ENCODE measurements at regions not wholly inside any gene's neighbourhood (a gene's known extent, or its start where the extent isn't known, plus 50 kb on each side); places are given as distances from the start of the nearest gene placed in this dataset.

- Histone ChIP-seq H3K4me3 (ENCODE audit: low read length in 2 of 2) (no peak overlapping the region), H3K27ac (ENCODE audit: low read depth in 1 of 2, low read length in 1 of 2) (no peak overlapping the region), H3K9me3 (ENCODE audit: control insufficient read depth in 2 of 2, insufficient read depth in 1 of 2, low read length in 1 of 2) (peaks cover 0 to 3% of the 10 kb centered on the region in 2 donors), H3K4me1 (ENCODE audit: control insufficient read depth in 2 of 2, insufficient read depth in 2 of 2, low read length in 2 of 2) (peaks cover 0 to 3% of the 10 kb centered on the region in 2 donors), H3K36me3 (ENCODE audit: control insufficient read depth in 2 of 2, insufficient read depth in 2 of 2, low read length in 1 of 2) (no peaks in the 10 kb centered on the region), H3K27me3 (ENCODE audit: control insufficient read depth in 2 of 2, insufficient read depth in 1 of 2, low read length in 1 of 2) (no peaks in the 10 kb centered on the region)
- 91% methylated on average over 7 of the region's 7 CpGs for WGBS
- DNase-seq (ENCODE audit: low read depth in 6 of 9, low spot score in 9 of 9) = no peak
Observed at GRCh38 chr2:111231532-111232252, 111.0 kb downstream of the BCL2L11 start.

DNA sequence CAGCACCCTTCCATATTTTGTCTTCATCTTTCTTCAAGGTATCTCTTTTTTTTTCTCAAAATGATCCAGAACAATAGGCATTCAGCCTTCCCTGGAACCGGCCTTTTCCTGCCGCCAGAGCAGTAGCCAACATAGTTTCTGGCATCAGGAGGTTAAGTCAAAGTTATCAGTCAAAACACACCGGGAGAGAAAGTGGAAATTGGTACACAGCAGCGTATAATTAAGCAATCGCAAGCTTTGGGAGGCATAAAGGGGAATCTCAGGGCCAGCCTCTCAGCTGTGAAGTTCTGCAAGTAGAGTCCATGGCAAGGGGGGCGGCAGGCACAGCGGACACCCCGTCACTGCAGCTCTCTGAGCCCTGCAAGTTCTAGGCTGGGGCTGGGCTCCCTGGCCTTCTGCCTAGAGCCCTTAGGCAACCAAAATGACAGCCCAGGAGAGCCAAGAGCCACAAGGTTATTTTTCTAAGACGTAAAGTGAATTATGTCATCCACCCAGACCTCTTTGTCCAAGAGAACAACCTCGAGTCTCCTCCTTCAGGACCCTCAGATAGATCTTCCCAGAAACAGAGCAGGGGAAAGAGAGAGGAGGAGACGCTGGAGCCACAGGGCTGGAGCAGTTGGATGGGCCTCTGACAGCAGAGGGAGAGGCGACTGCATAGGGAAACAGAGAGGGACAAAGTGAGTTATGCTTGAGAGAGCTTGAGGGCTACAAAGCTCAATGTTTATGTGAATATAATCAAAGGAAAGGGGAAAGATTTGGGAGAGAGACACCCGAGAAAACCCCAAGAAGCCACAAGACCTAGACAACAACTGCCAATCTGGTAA is 114.7 kb downstream of the BCL2L11 start:
- H3K27me3 ChIP-seq (ENCODE audit: control insufficient read depth in 2 of 2, insufficient read depth in 1 of 2, low read length in 1 of 2) = no peaks in the 10 kb centered on the region
- no peak overlapping the region for H3K27ac ChIP-seq (ENCODE audit: low read depth in 1 of 2, low read length in 1 of 2)
- no peaks in the 10 kb centered on the region for H3K9me3 ChIP-seq (ENCODE audit: control insufficient read depth in 2 of 2, insufficient read depth in 1 of 2, low read length in 1 of 2)
- no peak for DNase-seq (ENCODE audit: low read depth in 6 of 9, low spot score in 9 of 9)
- H3K36me3 ChIP-seq (ENCODE audit: control insufficient read depth in 2 of 2, insufficient read depth in 2 of 2, low read length in 1 of 2) = no peaks in the 10 kb centered on the region
- H3K4me3 ChIP-seq (ENCODE audit: low read length in 2 of 2) = no peak overlapping the region
- WGBS = 95% methylated on average over 13 of the region's 13 CpGs
- H3K4me1 ChIP-seq (ENCODE audit: control insufficient read depth in 2 of 2, insufficient read depth in 2 of 2, low read length in 2 of 2) = no peaks in the 10 kb centered on the region

DNA sequence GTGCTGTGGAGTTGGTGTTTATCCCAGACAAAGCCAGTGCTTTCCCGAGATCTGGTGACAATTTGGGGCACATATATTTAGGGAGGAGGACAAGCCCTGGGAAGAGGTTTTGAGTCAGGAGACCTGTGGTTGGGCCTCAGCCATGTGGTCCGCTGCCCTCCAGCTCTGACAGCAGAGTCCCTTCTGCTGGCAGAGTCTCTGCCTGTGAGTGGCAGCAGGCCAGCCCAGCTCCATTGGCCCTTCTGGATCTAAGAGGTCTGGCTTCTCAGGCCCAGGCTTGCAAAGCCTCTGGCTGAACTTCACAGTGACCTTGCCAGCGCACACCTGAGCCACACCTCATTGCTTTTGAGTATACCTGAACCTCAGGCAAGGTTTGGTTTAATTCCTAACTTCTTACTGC is 115.3 kb downstream of the BCL2L11 start:
- WGBS = 97% methylated on average over 3 of the region's 3 CpGs
- no peaks in the 10 kb centered on the region for H3K9me3 ChIP-seq (ENCODE audit: control insufficient read depth in 2 of 2, insufficient read depth in 1 of 2, low read length in 1 of 2)
- no peak overlapping the region for H3K27ac ChIP-seq (ENCODE audit: low read depth in 1 of 2, low read length in 1 of 2)
- H3K27me3 ChIP-seq (ENCODE audit: control insufficient read depth in 2 of 2, insufficient read depth in 1 of 2, low read length in 1 of 2) = no peaks in the 10 kb centered on the region
- no peak for DNase-seq (ENCODE audit: low read depth in 6 of 9, low spot score in 9 of 9)
- H3K36me3 ChIP-seq (ENCODE audit: control insufficient read depth in 2 of 2, insufficient read depth in 2 of 2, low read length in 1 of 2) = no peaks in the 10 kb centered on the region
- H3K4me3 ChIP-seq (ENCODE audit: low read length in 2 of 2) = no peak overlapping the region
- no peaks in the 10 kb centered on the region for H3K4me1 ChIP-seq (ENCODE audit: control insufficient read depth in 2 of 2, insufficient read depth in 2 of 2, low read length in 2 of 2)

- DNase-seq (ENCODE audit: low read depth in 6 of 9, low spot score in 9 of 9) = no peak
- H3K4me1 ChIP-seq (ENCODE audit: control insufficient read depth in 2 of 2, insufficient read depth in 2 of 2, low read length in 2 of 2) = no peaks in the 10 kb centered on the region
- H3K9me3 ChIP-seq (ENCODE audit: control insufficient read depth in 2 of 2, insufficient read depth in 1 of 2, low read length in 1 of 2) = no peaks in the 10 kb centered on the region
- no peaks in the 10 kb centered on the region for H3K27me3 ChIP-seq (ENCODE audit: control insufficient read depth in 2 of 2, insufficient read depth in 1 of 2, low read length in 1 of 2)
- no peak overlapping the region for H3K4me3 ChIP-seq (ENCODE audit: low read length in 2 of 2)
- 94% methylated on average over 2 of the region's 2 CpGs for WGBS
- H3K27ac ChIP-seq (ENCODE audit: low read depth in 1 of 2, low read length in 1 of 2) = no peak overlapping the region
- H3K36me3 ChIP-seq (ENCODE audit: control insufficient read depth in 2 of 2, insufficient read depth in 2 of 2, low read length in 1 of 2) = no peaks in the 10 kb centered on the region
Observed at GRCh38 chr2:111238296-111238695, 117.6 kb downstream of the BCL2L11 start.

- 99% methylated on average over 4 of the region's 4 CpGs for WGBS
- H3K4me3 ChIP-seq (ENCODE audit: low read length in 2 of 2) = no peak overlapping the region
- no peaks in the 10 kb centered on the region for H3K9me3 ChIP-seq (ENCODE audit: control insufficient read depth in 2 of 2, insufficient read depth in 1 of 2, low read length in 1 of 2)
- H3K27me3 ChIP-seq (ENCODE audit: control insufficient read depth in 2 of 2, insufficient read depth in 1 of 2, low read length in 1 of 2) = no peaks in the 10 kb centered on the region
- H3K36me3 ChIP-seq (ENCODE audit: control insufficient read depth in 2 of 2, insufficient read depth in 2 of 2, low read length in 1 of 2) = no peaks in the 10 kb centered on the region
- H3K4me1 ChIP-seq (ENCODE audit: control insufficient read depth in 2 of 2, insufficient read depth in 2 of 2, low read length in 2 of 2) = no peaks in the 10 kb centered on the region
- DNase-seq (ENCODE audit: low read depth in 6 of 9, low spot score in 9 of 9) = no peak
- no peak overlapping the region for H3K27ac ChIP-seq (ENCODE audit: low read depth in 1 of 2, low read length in 1 of 2)
Observed at GRCh38 chr2:111239107-111239506, 118.4 kb downstream of the BCL2L11 start.

DNA sequence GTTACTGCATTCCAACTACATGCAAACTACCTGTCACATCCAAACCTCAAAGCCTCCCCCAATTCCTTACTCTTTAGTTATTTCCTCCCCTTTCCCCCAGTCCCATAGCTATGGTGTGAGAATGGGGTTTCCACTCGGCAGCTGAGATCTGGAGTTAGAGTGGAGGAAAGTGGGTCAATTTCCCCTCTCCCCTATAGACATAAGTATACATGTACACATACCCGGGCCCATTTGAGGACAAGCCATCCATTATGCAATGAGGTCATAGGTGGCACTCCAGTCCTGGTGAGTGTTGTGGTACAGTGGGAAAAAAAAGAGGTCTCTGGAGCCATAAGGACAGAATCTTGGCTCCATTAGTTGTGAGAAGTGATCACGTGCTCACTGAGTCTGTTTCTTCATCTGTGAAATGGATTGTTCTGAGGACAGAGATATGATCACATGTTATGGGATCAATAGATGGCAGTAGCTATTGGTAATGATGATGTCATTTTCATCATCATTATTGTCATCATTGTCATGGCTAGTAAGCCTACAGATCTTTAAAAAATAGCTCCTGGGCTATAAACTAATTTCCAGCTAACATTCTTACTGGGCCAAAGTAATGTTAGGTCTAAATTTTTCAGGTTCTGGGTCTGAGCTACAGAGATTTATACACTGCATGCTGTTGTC is 119.0 kb downstream of the BCL2L11 start:
- WGBS = over 99% methylated on average over 3 of the region's 3 CpGs
- H3K36me3 ChIP-seq (ENCODE audit: control insufficient read depth in 2 of 2, insufficient read depth in 2 of 2, low read length in 1 of 2) = no peaks in the 10 kb centered on the region
- DNase-seq (ENCODE audit: low read depth in 6 of 9, low spot score in 9 of 9) = no peak
- no peak overlapping the region for H3K4me3 ChIP-seq (ENCODE audit: low read length in 2 of 2)
- no peak overlapping the region for H3K27ac ChIP-seq (ENCODE audit: low read depth in 1 of 2, low read length in 1 of 2)
- H3K4me1 ChIP-seq (ENCODE audit: control insufficient read depth in 2 of 2, insufficient read depth in 2 of 2, low read length in 2 of 2) = no peaks in the 10 kb centered on the region
- H3K9me3 ChIP-seq (ENCODE audit: control insufficient read depth in 2 of 2, insufficient read depth in 1 of 2, low read length in 1 of 2) = no peaks in the 10 kb centered on the region
- H3K27me3 ChIP-seq (ENCODE audit: control insufficient read depth in 2 of 2, insufficient read depth in 1 of 2, low read length in 1 of 2) = no peaks in the 10 kb centered on the region

DNA sequence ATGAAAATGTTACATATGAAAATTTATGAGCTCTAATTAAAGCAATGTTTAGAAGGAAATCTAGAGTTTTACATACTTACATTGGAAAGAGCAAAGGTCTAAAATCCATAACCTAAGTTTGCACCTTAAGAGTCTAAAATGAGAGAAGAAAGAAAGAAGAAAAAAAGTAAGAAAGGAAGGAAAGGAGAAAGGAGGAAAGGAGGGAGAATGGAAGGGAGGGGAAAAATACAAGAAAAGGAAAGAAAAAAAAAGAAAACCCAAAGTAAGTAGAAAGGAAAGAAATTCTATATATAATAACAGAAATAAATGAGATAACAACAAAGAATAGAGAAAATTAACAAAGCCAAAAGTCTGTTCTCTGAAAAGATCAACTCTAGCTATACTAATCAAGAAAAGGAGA is 122.6 kb downstream of the BCL2L11 start:
- Histone ChIP-seq H3K4me1 (ENCODE audit: control insufficient read depth in 2 of 2, insufficient read depth in 2 of 2, low read length in 2 of 2) (no peaks in the 10 kb centered on the region), H3K27me3 (ENCODE audit: control insufficient read depth in 2 of 2, insufficient read depth in 1 of 2, low read length in 1 of 2) (no peaks in the 10 kb centered on the region), H3K9me3 (ENCODE audit: control insufficient read depth in 2 of 2, insufficient read depth in 1 of 2, low read length in 1 of 2) (no peaks in the 10 kb centered on the region), H3K36me3 (ENCODE audit: control insufficient read depth in 2 of 2, insufficient read depth in 2 of 2, low read length in 1 of 2) (no peaks in the 10 kb centered on the region), H3K4me3 (ENCODE audit: low read length in 2 of 2) (no peak overlapping the region), H3K27ac (ENCODE audit: low read depth in 1 of 2, low read length in 1 of 2) (no peak overlapping the region)
- DNase-seq (ENCODE audit: low read depth in 6 of 9, low spot score in 9 of 9) = no peak

DNA sequence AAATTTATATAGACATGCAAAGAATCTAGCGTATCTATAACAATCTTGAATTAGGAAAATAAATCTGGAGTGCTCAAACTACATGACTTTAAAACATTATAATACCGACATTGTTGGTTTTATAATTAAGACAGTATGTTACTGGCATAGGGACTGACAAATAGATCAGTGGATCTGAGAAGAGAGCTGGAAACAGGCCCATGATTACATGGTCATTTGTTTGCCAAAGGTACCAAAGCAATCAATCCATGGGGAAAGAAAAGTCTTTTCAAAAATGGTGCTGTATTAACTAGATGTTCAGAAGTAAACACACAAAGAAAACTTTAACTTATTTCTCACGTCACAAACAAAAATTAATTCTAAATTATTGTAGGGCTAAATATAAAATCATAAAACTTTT is 124.2 kb downstream of the BCL2L11 start:
- WGBS = 100% methylated on average over 3 of the region's 3 CpGs

GRCh38 chr2:111246620-111247061 is 125.9 kb downstream of the BCL2L11 start:
- no peak for DNase-seq (ENCODE audit: low read depth in 6 of 9, low spot score in 9 of 9)
- Histone ChIP-seq H3K27ac (ENCODE audit: low read depth in 1 of 2, low read length in 1 of 2) (no peak overlapping the region), H3K27me3 (ENCODE audit: control insufficient read depth in 2 of 2, insufficient read depth in 1 of 2, low read length in 1 of 2) (no peaks in the 10 kb centered on the region), H3K4me3 (ENCODE audit: low read length in 2 of 2) (no peak overlapping the region), H3K4me1 (ENCODE audit: control insufficient read depth in 2 of 2, insufficient read depth in 2 of 2, low read length in 2 of 2) (no peaks in the 10 kb centered on the region), H3K36me3 (ENCODE audit: control insufficient read depth in 2 of 2, insufficient read depth in 2 of 2, low read length in 1 of 2) (no peaks in the 10 kb centered on the region), H3K9me3 (ENCODE audit: control insufficient read depth in 2 of 2, insufficient read depth in 1 of 2, low read length in 1 of 2) (no peaks in the 10 kb centered on the region)
- WGBS = 86% methylated on average over 4 of the region's 4 CpGs

More for the DNA sequence above, 124.2 kb downstream of the BCL2L11 start:
- Histone ChIP-seq H3K4me3 (ENCODE audit: low read length in 2 of 2) (no peak overlapping the region), H3K36me3 (ENCODE audit: control insufficient read depth in 2 of 2, insufficient read depth in 2 of 2, low read length in 1 of 2) (no peaks in the 10 kb centered on the region), H3K27me3 (ENCODE audit: control insufficient read depth in 2 of 2, insufficient read depth in 1 of 2, low read length in 1 of 2) (no peaks in the 10 kb centered on the region), H3K27ac (ENCODE audit: low read depth in 1 of 2, low read length in 1 of 2) (no peak overlapping the region), H3K9me3 (ENCODE audit: control insufficient read depth in 2 of 2, insufficient read depth in 1 of 2, low read length in 1 of 2) (no peaks in the 10 kb centered on the region), H3K4me1 (ENCODE audit: control insufficient read depth in 2 of 2, insufficient read depth in 2 of 2, low read length in 2 of 2) (no peaks in the 10 kb centered on the region)
- DNase-seq (ENCODE audit: low read depth in 6 of 9, low spot score in 9 of 9) = no peak

All from thymus (tissue), 11 donors.